RPMI7951 (cell line): ENCODE measurements at regions not wholly inside any gene's neighbourhood (a gene's known extent, or its start where the extent isn't known, plus 50 kb on each side); places are given as distances from the start of the nearest gene placed in this dataset.

ENCODE experiments used
- DNase-seq: peaks from one replicate; pipeline ENCODE4 v3.0.0-alpha.2; 2012; ENCODE audit warnings: low read depth

DNA sequence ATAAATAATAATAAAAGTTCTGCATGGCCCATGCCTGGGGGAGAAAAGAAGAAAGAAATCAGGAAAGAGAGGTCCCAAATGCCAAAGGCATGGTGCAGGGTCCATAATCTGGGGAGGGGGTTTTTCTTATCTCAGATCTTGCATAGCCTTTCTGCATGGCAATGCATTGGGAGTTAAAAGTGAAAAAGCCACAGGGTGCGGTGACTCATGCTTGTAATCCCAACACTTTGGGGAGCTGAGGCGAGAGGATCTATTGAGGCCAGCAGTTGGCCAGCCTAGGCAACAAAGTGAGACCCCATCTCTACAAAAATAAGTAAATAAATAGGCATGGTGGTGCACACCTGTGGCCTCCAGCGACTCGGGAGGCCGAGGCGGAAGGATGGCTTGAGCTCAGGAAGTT lies 76.8 kb upstream of the GATA2 start:
- no peak for DNase-seq

DNA sequence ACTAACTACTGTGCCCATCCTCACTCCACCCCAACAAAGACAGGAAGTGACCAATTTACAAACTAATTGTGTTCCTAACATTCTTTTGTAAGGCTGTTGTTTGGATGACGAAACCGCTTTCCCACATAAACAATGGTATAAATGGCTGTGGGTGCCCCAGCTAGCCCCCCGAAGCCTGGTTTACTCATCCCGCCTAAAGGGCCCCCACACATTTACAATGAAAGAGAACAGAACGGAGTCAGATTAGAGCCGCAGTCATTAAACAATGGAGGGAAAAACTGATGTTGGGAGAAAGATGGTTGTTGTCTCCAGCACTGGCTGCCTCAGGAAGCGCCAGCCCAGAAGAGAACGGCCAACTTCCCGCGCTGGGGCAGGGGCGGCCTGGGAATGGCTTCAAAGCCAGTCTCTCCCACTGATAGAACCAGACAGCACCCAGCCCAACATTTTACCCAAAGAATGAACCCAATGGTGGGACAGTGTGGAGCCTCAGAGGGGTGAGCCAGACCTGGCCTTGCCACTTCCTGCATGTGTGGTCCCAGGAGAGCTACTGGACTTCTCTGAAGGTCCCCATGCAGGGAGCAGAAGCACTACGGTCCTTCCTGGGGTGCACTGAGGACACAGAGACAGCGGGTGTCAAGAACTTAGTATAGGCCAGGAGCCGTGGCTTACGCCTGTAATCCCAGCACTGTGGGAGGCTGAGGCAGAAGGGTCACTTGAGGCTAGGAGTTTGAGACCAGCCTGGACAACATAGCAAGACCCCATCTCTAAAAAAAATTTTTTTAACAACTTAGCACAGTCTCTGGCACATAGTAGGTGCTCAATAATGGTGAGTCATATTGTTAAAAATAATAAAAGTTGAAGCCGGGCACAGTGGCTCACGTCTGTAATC lies 75.8 kb upstream of the GATA2 start:
- DNase-seq, result no peak

DNA sequence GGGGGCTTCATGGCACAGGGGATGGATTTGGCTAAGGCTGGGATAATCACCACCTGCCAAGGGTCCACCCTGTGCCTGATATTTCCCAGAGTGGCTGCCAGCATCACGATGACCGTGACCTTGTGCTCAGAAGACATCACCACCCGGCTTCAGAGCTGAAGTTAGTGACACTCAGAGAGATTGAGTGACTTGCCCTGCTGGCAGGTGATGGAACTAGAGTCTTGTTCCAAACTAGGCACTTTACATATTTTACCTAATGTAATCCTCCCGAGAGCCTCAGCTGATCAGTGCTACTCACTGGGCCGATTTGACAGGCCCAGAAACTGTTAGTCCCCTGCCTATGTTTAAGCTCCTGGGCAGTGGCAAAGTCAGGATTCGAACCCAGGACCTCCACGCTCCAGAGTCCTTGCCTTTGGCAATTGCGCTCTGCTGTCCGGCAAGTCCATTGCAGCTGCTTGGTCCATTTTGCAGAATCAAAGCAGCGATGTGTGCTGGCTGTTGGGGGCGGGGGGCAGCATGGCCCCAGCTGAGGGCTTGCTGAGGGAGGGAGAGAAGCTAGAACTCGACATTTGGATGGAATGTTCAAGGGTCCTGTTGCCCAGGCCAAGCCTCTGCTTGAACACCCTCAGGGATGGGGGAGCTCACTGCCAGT lies 74.8 kb upstream of the GATA2 start:
- no peak for DNase-seq

DNA sequence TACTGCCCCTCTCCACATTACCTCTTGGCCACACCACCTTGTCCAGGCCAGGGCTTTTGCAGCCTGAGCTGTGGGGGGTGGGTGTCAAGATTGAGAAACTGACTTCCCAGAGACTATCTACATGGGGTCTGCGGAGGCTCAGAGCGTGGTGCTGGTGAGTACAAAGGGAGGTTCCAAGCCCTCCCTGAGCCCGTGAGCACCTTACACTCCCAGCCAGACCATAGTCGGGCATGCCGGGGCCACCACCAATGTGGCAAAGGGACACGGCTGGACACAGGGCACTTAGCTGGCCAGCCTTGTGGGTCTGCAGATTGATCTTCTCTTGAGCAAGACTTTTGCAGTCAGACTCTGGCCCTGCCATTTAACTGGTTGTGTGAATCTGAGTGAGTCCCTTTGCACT lies 74.1 kb upstream of the GATA2 start:
- DNase-seq, result no peak

DNA sequence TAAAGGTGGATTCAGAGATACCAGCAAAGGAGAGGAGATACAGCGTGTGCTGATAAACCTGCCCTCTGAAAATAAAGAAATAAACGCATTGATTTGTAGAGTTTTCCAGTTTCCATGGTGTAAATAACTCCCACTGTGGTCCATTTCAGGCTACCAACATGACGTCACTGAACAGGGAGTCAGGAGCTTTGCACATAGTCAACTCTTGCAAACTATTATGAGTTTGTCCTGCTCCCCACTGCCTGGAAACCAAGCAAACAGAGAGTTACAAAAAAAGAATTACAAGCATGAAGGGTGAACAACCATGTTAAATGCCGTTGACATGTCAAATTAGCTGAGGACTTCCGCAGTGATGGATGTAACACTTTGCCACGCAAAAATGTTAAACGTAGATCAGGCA lies 70.4 kb upstream of the GATA2 start:
- DNase-seq, result no peak

DNA sequence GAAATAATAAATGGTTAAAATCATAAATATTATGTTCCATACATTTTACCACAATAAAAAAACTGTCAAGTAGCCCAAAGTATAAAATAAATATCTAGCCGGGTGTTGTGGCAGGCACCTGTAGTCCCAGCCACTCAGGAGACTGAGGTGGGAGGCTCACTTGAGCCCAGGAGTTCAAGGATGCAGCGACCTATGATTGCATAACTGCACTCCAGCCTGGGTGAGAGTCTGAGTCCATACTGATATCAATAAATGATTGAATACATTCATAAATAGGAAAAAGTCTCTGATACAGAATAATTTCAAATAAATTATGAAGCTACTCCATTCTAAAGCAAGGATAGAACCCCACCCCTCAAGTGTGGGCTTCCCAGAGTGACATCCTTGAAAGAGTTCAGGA lies 68.5 kb upstream of the GATA2 start:
- no peak for DNase-seq

DNA sequence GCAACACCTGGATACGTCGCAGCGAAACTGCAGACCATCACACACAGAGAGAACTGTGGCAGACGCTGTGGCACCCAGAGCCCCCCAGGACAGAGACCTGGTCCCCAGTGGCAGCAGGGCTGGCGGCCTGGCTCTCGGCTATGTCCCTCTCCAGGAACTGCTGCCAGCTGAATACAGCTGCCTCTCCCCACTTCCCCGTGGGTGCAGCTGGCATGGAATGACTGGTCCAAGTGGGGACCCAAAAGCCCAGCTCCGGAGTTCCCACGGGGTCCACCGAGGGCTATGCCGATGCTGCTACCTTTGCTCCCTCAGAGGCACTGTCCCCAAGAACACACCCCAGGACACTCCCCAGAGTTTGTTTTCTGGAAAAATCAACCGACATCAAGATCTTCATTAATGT lies 67.8 kb upstream of the GATA2 start:
- DNase-seq, result no peak

DNA sequence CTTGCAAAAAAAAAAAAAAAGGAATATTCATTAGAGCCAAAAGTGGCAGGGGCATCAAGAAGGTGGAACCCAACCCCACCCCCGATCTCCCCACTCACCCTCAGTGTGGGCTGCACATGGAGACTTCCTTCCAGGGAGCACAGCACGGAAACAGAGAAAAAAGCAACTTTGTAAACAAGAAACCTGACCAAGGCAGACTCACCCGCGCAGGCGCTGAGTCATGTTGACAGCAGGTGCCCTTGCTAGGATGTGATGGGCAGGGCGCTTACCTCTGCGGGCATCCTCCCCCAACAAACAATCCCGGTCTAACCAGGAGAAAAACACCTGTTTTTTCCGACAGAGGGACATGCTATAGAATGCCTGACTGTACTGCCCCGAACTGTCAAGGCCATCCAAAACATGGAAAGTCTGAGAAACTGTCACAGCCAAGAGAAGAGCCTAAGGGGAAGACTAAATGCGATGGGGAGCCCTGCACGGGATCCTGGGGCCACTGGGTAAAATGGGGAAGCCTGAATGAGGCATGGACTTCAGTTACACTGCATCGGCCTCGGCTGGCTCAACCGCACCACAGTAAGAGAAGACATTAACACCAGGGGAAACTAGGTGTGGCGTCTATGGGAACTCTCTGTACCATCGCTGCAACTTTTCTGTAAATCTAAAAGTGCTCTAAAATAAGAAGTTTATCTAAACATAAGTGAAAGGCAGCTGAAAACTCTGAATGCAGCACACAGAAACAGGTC lies 66.7 kb upstream of the GATA2 start:
- no peak for DNase-seq

DNA sequence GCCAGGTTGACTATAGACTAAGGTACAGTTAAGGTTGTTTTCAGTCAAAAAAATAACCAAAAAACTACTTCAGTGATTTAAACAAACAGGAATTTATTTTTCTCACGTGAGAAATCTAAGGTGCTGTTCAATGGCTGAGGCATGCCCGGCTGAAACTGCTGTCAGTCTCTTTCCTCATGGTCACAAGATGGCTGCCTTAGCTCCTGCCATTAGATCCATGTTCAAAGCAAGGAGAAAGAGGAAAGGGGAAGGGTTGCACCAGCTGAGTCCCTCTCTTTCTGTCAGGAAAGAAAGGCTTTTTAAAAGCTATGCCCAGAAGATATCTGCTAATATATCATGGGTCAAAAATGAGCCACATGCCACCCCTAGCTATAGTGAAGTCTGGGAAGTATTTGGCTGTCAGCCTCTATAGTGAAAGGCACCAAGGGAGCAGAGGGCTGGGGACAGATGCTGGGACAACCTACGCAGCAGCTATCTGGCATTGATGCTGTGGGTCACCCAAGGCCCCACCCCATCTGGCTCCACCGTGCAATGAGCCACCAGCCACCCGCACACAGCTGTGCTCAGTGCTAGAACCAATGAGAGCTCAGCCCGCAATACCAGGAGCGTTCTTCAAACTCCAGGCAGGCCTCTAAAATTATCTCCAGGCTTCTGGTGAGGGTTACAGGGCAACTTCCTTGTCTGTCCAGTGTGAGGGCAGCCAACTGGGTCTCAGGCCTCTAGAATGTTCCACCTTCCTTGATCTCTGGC lies 64.7 kb upstream of the GATA2 start:
- no peak for DNase-seq

DNA sequence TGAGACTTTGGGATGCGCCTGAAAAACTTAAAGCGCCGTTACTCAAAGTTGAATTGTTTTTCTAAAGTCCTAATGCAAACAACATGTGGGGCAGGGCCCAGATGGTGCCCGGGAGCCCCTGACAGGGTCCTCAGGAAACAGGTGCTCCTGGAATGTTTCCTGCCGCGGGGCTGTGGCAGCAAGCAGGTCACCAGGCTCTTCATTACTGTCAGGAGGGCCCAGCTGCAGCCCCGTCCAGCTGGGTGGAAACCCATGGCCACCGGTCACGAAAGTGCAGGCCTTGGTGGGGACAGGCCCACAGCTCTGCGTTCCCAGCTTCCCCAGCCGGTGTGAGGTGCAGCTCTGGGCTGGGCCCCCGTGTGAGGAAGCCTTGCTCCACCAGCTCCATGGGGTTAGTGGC lies 63.9 kb upstream of the GATA2 start:
- no peak for DNase-seq

DNA sequence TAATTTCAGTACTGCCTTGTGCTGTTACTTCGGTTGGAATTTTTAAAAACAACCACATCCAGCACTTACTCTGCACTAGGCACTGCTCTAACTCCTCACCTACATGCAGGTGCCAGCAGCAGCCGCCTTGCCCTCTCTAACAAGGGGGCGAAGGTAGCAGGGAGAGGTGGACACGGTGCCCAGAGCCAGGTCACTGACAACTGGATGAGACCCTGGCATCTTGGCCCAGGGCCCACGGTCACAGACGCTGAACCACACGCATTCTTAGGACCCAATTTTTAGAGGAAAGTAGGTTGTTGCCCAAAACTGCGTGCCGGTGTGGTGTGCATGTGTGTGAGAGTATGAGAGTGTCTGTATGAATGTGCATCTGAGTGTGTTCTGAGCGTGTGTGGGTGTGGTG lies 63.4 kb upstream of the GATA2 start:
- DNase-seq, result no peak

DNA sequence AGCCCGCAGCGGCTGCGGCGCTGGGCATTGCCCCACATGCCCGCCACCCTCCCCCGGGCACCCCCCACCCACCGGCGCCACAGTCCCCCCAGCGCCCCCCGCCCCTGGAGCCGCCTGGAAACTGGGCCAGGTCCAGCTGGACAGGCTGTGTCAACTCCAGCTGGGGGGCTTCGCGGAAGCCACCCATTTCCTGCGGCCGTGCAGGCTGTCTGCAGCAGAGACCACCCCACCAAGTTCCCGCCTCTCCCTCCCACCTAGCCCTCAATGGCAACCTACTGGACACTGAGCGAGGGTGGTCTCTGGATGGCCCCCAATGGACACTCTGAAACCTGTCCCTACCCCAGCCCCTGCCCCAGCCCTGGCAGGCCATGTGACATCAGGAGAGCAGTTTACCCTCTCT lies 62.8 kb upstream of the GATA2 start:
- no peak for DNase-seq

DNA sequence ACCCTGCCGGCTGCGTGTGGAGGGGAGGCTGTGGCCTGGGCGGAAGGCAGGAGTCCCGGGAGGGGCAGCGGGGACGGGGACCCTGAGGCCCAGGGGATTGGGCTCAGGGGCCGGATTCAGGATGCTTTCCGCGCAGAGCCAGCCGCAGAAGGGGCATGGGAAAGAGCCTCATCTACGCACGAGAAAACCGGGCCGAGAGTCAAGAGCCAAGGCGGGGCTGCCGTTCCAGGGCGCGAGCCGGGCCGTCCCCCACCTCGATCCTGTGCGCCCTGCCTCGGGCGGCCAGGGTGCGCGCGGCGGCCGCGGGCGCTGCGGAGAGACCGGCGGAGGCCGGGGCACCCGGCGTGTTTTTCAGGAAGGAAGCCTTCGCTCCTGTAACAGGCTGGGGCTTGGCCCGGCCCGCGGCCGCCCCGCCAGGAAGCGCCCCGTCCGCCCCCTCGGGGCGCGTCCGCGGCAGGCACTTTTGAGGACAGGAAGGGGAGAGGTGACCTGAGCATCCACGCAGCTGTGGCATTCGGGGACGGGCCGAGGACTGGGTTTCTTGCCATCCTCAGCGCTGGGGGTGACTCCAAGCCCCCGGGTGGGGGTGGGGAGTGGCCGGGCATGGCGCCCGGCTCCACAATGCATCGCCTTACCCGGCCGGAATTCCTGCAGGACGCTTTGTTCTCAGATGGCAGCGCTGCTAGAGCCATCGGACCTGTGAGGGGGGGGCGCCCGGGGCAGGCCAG lies 62.3 kb upstream of the GATA2 start:
- no peak for DNase-seq

DNA sequence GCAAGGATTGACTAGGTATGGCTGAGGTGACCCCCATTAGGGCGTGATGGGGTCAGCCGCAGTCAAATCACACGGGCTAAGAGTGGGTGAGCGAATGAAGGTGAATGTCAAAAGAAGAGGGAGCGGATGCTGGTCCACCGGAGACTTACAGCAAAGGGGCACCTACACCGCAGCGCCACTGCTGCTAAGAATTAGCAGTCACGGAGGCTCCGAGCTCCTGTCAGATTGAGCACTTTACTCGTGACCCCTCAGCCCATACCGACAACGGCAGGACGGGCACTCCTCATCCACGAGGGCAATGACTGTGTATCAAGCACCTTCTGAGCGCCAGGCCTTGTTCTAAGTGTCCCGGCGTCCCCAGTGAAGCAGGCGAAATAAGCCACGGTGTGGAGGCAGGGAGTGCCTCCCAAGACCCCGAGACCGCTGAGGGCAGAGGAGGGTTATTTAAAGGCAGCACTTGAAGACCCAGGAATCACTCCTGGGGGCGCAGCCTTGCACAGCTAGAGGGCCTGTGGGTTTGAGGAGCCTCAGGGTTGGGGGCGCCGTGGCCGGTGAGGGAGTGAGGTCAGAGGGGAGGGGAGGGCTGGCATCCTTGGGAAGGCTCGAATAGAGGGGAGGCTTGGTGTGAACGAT lies 61.6 kb upstream of the GATA2 start:
- no peak for DNase-seq

DNA sequence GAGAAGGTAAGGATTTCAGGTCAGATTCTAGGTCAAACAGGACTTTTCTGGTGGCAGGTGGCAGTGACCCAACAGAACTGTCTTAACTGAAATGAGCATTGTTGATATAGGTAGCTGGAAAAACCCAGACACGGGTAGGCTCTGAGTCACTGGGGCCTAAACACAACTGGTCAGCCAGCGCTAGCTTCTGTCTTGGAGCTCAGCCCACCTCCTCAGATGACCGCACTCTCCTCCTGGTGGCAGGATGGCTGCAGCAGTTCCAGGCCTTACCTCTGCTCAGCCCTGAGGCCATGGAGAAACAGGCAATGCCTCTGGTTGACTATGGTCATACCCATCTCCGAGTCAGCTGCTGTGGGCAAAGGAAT lies 61.1 kb upstream of the GATA2 start:
- DNase-seq, result peak; percentile 72

DNA sequence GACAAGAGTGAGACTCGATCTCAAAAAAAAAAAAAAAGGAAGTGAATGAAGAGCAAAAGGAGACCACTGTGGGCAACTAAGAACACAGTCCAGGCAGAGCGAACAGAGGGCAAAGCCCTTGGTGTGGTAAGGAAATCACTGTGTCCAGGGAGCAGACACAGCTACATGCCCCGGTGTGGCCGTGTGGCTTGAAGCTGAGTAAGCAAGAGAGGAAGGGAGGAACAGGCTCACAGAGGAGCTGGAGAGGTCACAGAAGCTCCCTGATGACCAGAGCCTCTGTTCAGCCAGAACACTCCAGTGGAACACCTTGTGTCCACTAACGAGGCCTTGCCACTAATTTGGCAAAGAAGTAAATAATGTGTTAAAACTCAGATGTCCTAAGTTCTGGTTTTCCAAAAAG lies 60.6 kb upstream of the GATA2 start:
- DNase-seq, result no peak

DNA sequence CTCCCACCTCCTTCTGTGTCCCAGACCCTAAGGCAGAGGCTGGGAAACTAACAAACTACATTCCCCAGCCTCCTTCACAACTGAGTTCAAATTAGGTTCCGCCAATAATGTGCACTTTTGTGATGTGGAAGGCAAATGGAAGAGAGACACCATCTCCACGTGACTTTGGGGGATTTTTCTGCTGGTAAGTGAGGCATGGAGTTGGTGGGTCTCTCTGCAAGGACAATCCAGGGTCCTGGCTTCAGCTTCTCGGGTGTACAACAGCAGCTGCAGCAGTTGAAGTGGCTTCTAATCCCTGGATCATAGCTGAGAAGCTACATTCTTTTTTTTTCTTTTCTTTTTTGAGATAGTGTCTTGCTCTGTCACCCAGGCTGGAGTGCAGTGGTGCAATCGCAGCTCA lies 58.9 kb upstream of the GATA2 start:
- no peak for DNase-seq

DNA sequence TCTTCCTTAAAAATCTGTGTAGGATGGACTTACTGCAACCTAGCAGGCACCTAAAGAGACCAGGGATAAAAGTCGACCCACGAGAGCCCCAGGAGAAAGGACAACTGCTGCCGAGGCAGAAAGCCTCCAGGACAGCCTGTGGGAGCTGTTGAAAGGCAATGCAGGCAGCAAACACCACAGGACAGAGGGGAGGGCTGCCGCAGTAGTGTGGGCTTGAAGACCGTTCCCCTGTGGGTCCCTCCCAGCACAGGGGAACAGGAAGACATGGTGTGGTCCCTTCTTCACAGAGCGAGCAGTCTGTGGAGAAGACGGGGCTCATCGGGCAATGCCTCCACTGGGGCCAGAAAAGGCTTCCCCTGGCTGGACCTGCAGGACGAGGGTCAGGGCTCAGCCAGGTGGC lies 58.5 kb upstream of the GATA2 start:
- no peak for DNase-seq

DNA sequence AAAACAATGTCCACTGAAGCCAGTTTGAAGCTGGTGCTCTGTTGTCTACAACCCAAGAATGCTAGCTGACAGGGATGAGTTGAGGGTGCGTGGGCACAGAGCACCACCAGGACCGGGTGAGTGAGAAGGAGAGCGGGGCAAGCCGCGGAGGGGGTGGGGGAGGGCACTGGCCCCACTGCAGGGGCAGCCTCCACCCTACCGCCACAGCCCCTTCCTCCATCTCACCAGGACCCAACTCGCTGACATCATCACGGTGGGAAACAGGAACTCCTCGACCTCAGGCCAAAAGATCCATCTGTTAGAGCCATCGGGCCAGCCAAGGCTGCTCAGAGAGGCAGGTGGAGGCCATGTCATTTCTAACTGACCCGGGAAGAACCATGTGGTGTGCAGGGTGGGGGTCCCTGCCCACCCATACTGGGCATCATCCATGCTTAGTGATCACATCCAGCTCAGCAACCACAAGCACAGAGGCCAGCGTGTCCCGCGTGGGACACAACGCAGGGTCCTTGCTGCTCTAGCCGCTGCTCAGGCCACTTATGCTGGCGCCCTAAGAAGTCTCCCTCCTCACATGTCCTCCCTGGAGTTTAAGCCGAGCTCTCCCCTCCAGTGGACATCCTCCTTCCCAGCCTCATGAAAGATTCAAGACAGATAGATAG lies 57.6 kb upstream of the GATA2 start:
- DNase-seq, result no peak

DNA sequence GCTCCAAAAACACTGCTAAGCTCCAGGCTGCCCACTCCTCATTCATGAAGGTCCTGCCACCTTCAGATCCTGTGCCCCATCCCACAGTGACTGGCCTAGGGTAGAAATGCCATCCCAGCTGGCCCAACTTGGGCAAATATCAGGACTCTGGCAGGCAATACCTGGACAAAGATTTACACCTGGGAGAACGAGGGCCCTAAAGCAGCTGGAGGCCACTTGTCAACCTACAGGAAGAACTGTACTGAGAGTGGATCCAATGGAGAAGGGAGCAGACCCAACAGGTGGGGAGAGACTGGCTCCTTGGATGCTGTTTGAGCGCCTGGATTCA lies 57.1 kb upstream of the GATA2 start:
- no peak for DNase-seq
